Activated naive CD4-positive, alpha-beta T cell treated with anti-CD3 and anti-CD28 coated beads, Interleukin-2, amount 10 ng/mL, durations not matched to agents 7 days and 5 days (primary cell): ENCODE measurements at regions not wholly inside any gene's neighbourhood (a gene's known extent, or its start where the extent isn't known, plus 50 kb on each side); places are given as distances from the start of the nearest gene placed in this dataset.

Experiments used
- CTCF ChIA-PET: fragments of 350-600 bp; sonication (Branson Sonifier 250); formaldehyde crosslinking; loops from one replicate; lab custom pipeline; 2021; ENCODE audit warnings: antibody characterized with exemption; lab: Charles Lee
- DNase-seq: peaks from one replicate; pipeline ENCODE4 v3.0.0-alpha.2; 2020
- H3K27ac Mint-ChIP-seq: one replicate; pipeline ENCODE4 v1.8.0; 2021; ENCODE audit warnings: mild to moderate bottlenecking, moderate library complexity, mixed read lengths
- H3K27me3 Mint-ChIP-seq: one replicate; pipeline ENCODE4 v1.8.0; 2021; ENCODE audit warnings: mild to moderate bottlenecking, mixed read lengths
- H3K36me3 Mint-ChIP-seq: one replicate; pipeline ENCODE4 v1.8.0; 2021; ENCODE audit warnings: mixed read lengths
- H3K4me1 Mint-ChIP-seq: one replicate; pipeline ENCODE4 v1.8.0; 2021; ENCODE audit warnings: mixed read lengths
- H3K4me3 Mint-ChIP-seq: one replicate; pipeline ENCODE4 v1.8.0; 2021; ENCODE audit warnings: mild to moderate bottlenecking, moderate library complexity, mixed read lengths
- H3K9me3 Mint-ChIP-seq: one replicate; pipeline ENCODE4 v1.8.0; 2021; ENCODE audit warnings: mixed read lengths

DNA sequence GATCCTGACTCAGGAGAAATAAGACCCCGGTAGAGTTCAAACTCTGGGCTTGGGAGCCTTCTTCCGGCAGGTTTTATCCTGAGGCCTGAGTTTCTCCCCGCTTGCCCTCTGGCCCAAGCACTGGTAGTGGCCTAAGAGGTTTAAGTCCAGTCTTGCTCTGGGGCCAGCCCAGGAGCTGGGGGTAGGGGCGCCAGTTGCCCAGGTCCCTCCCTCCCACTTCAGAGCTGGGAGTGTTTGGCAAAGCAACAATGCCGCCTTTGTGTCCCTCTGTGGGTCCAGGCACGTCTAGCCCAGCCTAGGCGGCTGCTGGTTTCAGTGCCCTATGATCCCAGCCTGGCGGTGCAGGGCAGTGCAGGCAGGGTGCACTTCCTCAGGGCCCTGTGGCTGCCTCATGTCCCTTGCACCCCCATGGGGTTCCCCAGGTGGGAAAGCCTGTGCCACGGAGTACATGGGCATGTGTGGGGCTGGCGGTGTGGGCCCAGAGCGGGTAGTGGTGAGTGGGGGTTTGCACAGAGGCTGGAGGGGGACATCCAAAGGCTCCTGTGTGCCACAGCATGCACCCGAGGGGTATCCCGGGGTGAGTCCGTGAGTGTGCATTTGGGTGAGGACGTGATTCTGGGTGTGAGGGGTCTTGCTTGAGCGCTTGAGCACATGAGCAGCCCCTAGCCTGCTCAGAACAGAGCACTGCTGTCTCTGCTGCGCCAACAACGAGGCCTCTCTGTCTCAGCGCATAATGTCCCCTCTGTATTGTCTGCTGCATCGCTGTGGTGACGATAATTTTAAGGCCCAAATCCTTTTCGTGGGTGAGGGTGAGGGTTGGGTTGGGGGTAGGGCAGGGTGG lies 61.7 kb upstream of the PSD2 start:
- CTCF ChIA-PET: no interaction called here

DNA sequence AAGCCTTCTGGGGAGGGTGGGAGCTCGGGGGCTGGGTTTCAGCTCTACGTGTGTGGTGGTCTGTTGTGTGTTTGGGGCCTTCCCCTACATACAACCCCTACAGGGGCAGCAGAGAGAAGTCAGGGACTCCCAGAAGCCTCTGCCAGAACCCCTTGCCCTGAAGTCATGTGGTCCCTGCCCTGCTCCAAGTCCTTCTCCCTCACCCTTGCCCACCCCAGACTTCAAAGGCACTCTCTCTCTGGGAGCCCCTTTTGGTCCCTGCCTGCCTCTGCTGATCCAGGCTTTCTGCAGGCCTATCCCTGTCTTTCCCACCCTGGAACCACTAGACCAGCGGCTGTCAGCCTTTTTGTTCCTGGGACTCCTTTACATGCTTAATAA lies 61.1 kb upstream of the PSD2 start:
- CTCF ChIA-PET: no interaction called here
- H3K9me3 Mint-ChIP-seq: no peaks in the 10 kb centered on the region
- no peak for DNase-seq
- H3K4me3 Mint-ChIP-seq: no peak overlapping the region
- H3K27me3 Mint-ChIP-seq: peaks cover 8% of the 10 kb centered on the region
- no peaks in the 10 kb centered on the region for H3K4me1 Mint-ChIP-seq
- H3K27ac Mint-ChIP-seq: no peak overlapping the region
- H3K36me3 Mint-ChIP-seq: no peaks in the 10 kb centered on the region

More for the DNA sequence above, 61.7 kb upstream of the PSD2 start:
- H3K27ac Mint-ChIP-seq: no peak overlapping the region
- no peaks in the 10 kb centered on the region for H3K9me3 Mint-ChIP-seq
- no peaks in the 10 kb centered on the region for H3K4me1 Mint-ChIP-seq
- no peaks in the 10 kb centered on the region for H3K36me3 Mint-ChIP-seq
- H3K27me3 Mint-ChIP-seq: peaks cover 8% of the 10 kb centered on the region
- DNase-seq: no peak
- H3K4me3 Mint-ChIP-seq: no peak overlapping the region

DNA sequence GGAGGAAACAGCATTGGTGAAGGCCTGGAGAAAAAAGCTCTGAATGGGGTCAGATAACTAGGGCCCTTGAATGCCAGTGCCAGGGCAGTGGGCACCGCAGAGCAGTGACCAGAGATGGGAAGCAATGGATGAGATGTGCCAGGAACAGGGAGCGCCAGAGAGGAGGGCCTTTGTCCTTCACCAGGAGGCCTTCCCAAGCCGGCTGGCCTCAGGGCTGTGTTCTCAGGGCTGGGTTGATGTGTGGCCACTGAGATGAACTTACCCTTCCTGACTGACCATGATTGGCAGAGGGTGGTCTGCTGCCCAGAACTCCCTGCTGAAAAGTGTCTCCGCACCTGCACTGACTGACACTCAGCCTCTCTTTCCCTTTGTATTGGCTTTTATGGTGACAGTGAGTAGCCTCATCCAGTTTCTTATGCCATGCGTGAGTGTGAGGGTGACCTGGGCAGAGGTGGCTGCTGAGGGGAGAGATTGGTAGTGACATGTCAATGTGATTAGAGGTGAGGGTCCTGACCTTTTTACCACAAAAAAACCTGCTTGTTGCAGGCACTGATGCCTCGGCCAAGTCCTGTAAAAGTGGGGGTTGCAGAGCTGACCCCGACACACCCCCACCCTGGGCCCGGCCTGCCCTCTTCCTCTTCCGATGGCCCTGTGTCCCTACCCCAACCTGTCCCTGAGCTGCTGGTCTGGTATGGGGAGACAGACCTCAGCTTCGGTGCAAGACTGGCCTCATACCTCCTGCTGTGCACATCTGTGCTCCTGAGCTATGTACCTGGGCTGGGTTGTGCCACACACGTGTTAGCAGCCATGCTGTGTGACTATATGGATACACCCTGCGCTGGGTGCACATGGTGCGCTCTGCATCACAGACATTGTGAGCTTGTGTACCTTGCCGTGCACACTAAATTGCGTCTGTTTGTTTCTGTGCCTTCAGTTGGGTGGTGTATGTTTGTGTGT lies 57.1 kb upstream of the PSD2 start:
- Mint-ChIP-seq H3K36me3 (no peaks in the 10 kb centered on the region), H3K9me3 (no peaks in the 10 kb centered on the region), H3K4me1 (no peaks in the 10 kb centered on the region), H3K27ac (no peak overlapping the region), H3K4me3 (no peak overlapping the region), H3K27me3 (peaks cover 28% of the 10 kb centered on the region)
- CTCF ChIA-PET: interaction anchor here (1.3 to 1.4 kb wide), 2 partner anchors 27 to 37 kb away, joined by 3 to 10 read pairs; no protein-coding TSS in a partner anchor
- DNase-seq: no peak

DNA sequence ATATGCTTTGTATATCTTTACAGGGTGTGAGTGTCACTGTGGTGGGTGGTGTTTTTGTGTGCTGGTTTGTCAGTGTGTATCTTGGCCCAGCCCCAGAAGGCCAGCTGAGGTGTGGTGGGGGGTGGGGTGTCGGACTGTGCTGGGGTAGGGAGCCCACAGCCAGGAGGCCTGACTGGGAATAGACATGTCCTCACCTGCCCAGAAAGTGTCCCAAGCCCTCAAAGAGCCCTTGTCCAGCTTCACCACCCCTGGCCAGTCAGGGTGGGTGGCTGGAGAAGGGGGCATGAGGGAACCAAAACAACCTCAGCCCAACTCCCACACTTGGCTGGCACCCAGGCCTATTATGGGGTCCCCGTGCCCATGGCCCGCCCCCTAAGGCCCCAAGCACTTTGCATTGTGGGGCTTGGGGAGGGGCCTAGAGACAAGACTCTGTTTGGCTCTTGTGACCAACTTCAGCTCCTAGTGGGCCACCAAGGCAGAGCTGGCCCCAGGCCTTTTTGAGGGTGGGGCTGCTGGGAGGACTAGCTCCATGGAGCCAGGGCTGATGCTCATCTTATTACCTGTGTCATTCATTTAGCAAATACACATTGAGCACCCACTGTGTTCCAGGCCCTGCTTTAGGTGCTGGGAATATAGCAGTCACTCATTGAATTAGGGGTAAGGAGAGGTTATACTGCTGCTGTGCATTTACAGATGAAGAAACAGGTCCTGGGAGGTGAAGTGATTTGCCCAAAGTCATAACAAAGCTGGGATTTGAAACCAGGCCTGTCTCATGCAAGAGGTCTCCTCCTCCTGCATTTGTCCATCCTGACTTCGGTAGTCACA lies 56.2 kb upstream of the PSD2 start:
- CTCF ChIA-PET: interaction anchor here (1.3 to 1.4 kb wide), 2 partner anchors 26 to 36 kb away, joined by 3 to 10 read pairs; no protein-coding TSS in a partner anchor
- H3K9me3 Mint-ChIP-seq: no peaks in the 10 kb centered on the region
- no peak for DNase-seq
- no peaks in the 10 kb centered on the region for H3K4me1 Mint-ChIP-seq
- peaks cover 33% of the 10 kb centered on the region for H3K27me3 Mint-ChIP-seq
- no peaks in the 10 kb centered on the region for H3K36me3 Mint-ChIP-seq
- H3K27ac Mint-ChIP-seq: no peak overlapping the region
- H3K4me3 Mint-ChIP-seq: no peak overlapping the region

DNA sequence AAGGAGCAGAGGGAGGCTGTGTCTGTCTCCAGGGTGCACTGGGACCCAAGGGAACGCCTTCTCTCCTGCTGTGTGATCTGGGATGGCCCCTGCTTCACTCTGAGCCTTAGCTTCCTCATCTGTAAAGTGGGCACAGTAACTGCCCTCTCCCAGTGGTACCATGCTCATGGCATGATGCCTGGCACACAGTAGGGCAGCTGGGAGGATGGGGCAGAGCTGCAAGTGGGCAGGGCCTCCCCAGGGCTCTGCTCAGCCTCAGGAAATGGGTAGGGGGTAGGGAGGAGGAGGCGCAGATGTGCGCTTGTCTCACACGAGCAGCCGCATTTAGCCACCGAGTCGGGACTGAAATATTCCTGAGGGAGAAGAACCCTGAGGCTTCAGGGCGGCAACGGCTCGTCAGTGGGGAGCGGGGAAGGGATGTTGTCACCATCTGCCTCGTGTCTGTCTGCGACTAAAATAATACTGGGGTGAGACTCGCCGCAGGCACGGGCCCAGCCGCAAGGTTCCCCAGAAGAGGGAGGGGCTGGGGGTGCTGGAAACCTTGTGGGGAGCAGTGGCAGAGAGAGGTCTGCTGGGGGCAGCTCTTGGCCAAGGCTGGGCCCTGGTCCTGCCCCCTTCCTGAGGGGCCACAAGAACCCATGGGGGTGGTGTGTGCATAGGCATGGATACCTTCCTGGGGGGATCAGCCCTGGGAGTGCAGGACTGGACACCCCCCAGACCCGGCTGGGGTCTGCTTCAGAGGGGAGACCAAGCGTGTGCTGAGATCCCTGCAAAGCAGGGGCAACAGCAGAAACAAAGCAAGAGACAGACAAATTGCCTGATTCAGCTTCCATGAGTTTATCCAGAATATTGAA lies 55.2 kb upstream of the PSD2 start:
- peaks cover 43% of the 10 kb centered on the region for H3K27me3 Mint-ChIP-seq
- no peaks in the 10 kb centered on the region for H3K36me3 Mint-ChIP-seq
- DNase-seq: no peak
- no peaks in the 10 kb centered on the region for H3K9me3 Mint-ChIP-seq
- no peaks in the 10 kb centered on the region for H3K4me1 Mint-ChIP-seq
- H3K27ac Mint-ChIP-seq: no peak overlapping the region
- CTCF ChIA-PET: interaction anchor here (0.8 to 1.4 kb wide), 3 partner anchors 25 to 47 kb away, joined by 3 to 10 read pairs (median 3); no protein-coding TSS in a partner anchor
- no peak overlapping the region for H3K4me3 Mint-ChIP-seq

DNA sequence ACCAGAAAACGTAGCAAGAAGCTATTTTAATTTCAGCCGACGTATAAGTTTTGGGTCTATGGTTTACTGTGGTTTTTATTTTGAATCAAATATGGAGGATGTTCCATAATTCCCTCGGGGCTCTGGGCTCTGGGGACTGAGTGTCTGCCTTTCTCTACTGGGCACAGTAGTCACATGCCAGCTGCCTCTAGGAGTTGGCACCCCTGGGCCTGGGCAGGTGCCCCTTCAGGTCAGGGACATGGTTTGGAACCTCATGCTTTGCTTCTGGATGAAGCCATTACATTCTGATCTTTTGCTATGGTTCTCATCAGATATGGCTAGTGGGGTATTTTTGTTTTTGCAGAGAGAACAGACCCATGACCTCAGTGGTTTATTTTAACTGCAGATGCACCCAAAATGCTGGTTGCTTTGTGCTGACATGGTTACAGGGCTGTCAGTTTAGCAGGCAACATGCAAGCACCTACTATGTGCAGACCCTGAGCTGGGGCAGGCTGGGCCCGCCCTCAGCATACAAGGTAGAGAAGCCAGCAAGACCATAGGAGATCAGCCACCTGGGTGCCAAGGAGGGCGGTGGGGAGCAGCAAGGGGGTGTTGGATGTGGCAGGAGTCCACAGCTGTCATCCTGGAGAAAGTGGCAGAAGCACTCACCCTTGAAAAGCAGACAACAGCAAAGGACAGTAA lies 54.5 kb upstream of the PSD2 start:
- H3K4me1 Mint-ChIP-seq: peaks cover 3% of the 10 kb centered on the region
- DNase-seq: no peak
- peaks cover 51% of the 10 kb centered on the region for H3K27me3 Mint-ChIP-seq
- H3K36me3 Mint-ChIP-seq: no peaks in the 10 kb centered on the region
- no peak overlapping the region for H3K4me3 Mint-ChIP-seq
- CTCF ChIA-PET: interaction anchor here (0.8 kb wide), 1 partner anchor 46 kb away, joined by 3 read pairs; no protein-coding TSS in a partner anchor
- no peaks in the 10 kb centered on the region for H3K9me3 Mint-ChIP-seq
- no peak overlapping the region for H3K27ac Mint-ChIP-seq

DNA sequence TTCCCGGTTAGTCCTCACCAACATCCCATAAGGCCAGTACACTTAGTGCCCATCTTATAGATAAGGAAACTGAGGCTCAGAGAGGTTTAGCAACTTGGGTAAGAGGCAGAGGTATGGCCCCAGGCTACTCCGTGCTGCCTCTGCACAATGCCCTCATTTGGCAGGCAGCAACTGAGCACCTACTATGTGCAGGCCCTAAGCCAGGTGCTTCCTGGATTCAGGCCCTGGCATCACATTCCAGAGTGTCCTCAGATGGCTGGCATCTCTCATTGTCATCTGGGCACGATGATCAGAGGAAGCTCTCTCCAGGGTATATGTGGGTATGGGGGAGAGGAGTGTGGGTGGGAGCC lies 53.8 kb upstream of the PSD2 start:
- CTCF ChIA-PET: interaction anchor here (1.1 kb wide), 1 partner anchor 11 kb away, joined by 3 read pairs; no protein-coding TSS in a partner anchor
- Mint-ChIP-seq H3K36me3 (no peaks in the 10 kb centered on the region), H3K27ac (no peak overlapping the region), H3K4me3 (no peak overlapping the region), H3K4me1 (peaks cover 8% of the 10 kb centered on the region), H3K9me3 (no peaks in the 10 kb centered on the region), H3K27me3 (peaks cover 57% of the 10 kb centered on the region)
- DNase-seq: no peak

DNA sequence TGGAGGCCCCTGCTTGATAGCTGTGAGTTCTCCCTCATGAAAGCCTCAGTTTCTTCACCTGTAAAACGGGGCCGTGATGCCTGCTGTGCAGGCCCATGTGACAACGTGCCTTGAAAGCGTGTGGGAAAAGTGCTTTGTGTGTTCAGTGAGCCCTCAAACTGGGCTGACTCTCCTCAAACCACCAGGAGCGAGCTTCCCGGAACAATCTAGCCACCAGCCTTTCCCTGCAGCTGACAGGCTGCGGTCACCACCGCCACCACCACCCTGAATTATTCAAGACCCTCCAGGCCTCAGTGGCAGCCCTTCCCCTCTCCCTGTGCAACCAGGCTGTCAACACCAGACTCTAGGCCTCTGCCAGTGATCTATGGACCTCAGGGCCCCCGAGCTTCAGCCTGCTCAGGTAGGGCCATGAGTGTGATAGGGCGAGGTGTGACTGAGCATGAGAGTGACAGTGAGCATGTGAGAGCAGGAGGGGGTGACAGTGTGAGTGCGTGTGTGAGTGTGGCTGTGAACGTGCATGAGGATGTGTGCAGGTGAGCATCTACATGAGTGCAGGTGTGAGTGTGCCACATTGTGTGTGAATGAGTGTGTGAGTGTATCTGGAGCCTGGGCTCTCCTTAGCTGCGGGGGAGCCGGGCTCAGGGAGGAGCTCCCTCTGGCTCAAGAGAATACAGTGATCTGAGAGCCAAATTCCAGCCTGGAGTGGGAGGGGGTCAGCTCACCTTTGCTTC lies 53.3 kb upstream of the PSD2 start:
- Mint-ChIP-seq H3K4me3 (no peak overlapping the region), H3K27ac (no peak overlapping the region), H3K4me1 (peaks cover 14% of the 10 kb centered on the region), H3K36me3 (no peaks in the 10 kb centered on the region), H3K9me3 (no peaks in the 10 kb centered on the region), H3K27me3 (peaks cover 63% of the 10 kb centered on the region)
- CTCF ChIA-PET: interaction anchor here (1.1 kb wide), 1 partner anchor 10 kb away, joined by 3 read pairs; no protein-coding TSS in a partner anchor
- DNase-seq: no peak

DNA sequence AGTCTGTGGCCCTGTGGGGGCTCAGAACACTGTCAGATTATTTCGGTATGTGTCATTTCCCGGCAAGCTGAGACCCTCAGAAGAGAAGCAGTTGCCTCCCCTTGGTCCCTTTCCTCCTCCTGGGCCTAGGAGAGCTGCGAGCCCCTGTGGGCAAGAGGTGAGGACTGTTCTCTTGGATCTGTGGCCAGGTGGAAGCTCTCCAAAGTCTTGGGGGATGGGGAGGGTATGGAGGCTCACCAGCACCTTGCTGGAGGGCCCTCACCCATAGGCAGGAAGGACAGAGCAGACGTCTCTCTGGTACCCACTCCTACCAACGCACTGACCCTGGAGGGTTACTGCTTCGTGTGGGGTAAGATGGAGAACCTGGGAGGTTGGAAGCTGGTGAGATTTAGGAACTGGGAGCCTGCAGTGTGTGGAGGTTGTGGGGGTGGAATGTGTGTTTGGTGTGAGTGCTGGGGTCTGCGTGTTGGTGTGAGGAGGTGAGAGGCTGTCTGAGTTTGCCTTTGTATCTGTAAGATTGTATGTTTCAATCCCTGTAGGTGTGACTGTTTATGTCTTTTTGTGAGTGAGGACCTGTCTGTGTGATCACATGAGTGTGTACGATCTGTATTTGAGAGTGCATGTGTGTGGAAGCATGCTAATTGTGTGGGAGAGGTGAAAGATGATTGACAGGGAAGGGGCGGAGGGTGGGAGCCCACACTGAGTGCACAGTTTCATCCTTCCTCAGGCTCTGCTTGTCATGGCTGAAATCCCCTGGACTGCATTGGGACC lies 52.4 kb upstream of the PSD2 start:
- Mint-ChIP-seq H3K4me1 (peaks cover 20% of the 10 kb centered on the region), H3K36me3 (no peaks in the 10 kb centered on the region), H3K9me3 (no peaks in the 10 kb centered on the region), H3K27me3 (peaks cover 71% of the 10 kb centered on the region), H3K27ac (no peak overlapping the region), H3K4me3 (no peak overlapping the region)
- CTCF ChIA-PET: interaction anchor here (1.1 to 1.7 kb wide), 2 partner anchors 9 to 23 kb away, joined by 3 to 7 read pairs; no protein-coding TSS in a partner anchor
- no peak for DNase-seq

DNA sequence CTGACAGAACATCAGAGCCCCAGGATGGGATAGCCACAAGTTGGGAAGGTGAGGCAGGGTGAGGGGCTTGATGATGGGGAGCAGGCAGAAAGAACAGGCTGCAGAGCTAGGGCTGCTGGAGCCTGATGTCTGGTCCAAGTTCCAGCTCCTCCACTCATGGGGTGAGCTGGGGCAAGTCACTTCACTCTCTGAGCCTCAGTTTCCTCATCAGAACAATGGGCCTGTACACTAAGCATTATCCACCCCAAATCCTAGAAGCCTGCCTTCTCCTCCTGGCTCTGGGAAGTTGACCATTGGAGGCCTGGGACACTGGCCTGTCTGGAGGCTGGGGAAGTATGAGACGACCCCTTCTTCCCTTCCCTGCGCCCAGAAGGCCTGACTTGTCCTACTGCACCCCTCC lies 51.8 kb upstream of the PSD2 start:
- Mint-ChIP-seq H3K9me3 (no peaks in the 10 kb centered on the region), H3K27me3 (peaks cover 77% of the 10 kb centered on the region), H3K4me1 (peaks cover 24% of the 10 kb centered on the region), H3K27ac (no peak overlapping the region), H3K36me3 (no peaks in the 10 kb centered on the region), H3K4me3 (no peak overlapping the region)
- no peak for DNase-seq
- CTCF ChIA-PET: interaction anchor here (1.7 kb wide), 1 partner anchor 22 kb away, joined by 7 read pairs; no protein-coding TSS in a partner anchor

DNA sequence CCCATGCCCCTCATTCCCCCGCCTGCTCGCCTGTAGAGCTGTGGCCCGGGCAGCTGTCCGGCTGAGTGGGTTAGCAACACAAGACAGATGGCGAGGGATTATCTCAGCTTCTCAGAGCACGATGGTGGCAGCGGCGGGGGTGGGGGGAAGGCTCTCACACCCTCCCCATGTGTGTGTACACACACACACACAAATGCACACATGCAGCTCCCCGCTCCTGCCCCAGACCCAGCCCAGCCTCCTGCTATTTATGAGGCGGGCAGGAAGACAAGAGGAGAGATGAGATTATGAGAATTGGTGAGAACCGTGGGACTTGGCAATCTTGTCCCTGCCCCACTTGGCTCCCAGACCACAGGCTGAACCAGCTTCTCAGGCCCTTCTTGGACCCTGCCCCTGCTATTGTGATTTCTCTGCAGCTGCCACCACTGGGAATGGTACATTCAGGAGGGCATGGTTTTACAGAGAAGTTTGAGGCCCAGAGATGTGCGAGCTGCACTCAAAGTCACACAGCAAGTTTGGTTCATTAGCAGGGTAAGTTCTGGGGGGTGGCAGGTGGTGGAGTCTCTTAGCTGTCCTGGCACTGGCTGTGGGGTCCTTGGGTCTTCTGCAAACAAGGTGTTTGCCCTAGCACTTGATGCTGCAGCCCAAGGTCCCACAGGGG lies 51.0 kb upstream of the PSD2 start:
- no peaks in the 10 kb centered on the region for H3K9me3 Mint-ChIP-seq
- H3K27me3 Mint-ChIP-seq: peaks cover 85% of the 10 kb centered on the region
- no peak overlapping the region for H3K4me3 Mint-ChIP-seq
- H3K36me3 Mint-ChIP-seq: no peaks in the 10 kb centered on the region
- peaks cover 27% of the 10 kb centered on the region for H3K4me1 Mint-ChIP-seq
- CTCF ChIA-PET: interaction anchor here (1.7 kb wide), 1 partner anchor 21 kb away, joined by 7 read pairs; no protein-coding TSS in a partner anchor
- no peak for DNase-seq
- no peak overlapping the region for H3K27ac Mint-ChIP-seq
